Prostate gland (tissue), 2 donors: ENCODE measurements at regions not wholly inside any gene's neighbourhood (a gene's known extent, or its start where the extent isn't known, plus 50 kb on each side); places are given as distances from the start of the nearest gene placed in this dataset.

Experiments
- DNase-seq: peaks from one replicate; pipeline ENCODE4 v3.0.0-alpha.2; 2019; ENCODE audit warnings: low spot score
- H3K27ac ChIP-seq, 2 donors: fragments of 200-600 bp; sonication (generic); 2 replicates each; pipeline ENCODE4 v1.5.1; 2017 to 2019
- H3K27me3 ChIP-seq: fragments of 200-600 bp; sonication (generic); replicated peaks from 2 replicates; pipeline ENCODE4 v1.5.1; 2019; ENCODE audit not compliant: insufficient read depth
- H3K36me3 ChIP-seq, 2 donors: fragments of 200-600 bp; sonication (generic); 1 replicate in 1 of 2; 2 replicates in 1 of 2; pipeline versions ENCODE4 v1.5.1 to v1.8.1; 2017 to 2019
- H3K4me1 ChIP-seq: fragments of 200-600 bp; sonication (generic); replicated peaks from 2 replicates; pipeline ENCODE4 v1.5.1; 2019
- H3K4me3 ChIP-seq, 2 donors: fragments of 200-600 bp; sonication (generic); 2 replicates each; pipeline ENCODE4 v1.5.1; 2017 to 2019
- H3K9me3 ChIP-seq: fragments of 200-600 bp; sonication (generic); 2 replicates; pipeline ENCODE4 v1.5.1; 2017
- CTCF ChIP-seq, 4 experiments: fragments of 200-600 bp in 2 of 4; fragments of 450-650 bp in 2 of 4; sonication (generic) in 2 of 4; IDR thresholded peaks; 1 replicate in 3 of 4; 2 replicates in 1 of 4; pipeline ENCODE4 v1.5.1; 2016 to 2019; ENCODE audit warnings: antibody characterized with exemption in 4 of 4, mild to moderate bottlenecking in 2 of 4, moderate library complexity in 2 of 4
- POLR2A ChIP-seq: fragments of 450-650 bp; IDR thresholded peaks from one replicate; pipeline ENCODE4 v1.6.1; 2016; ENCODE audit warnings: antibody characterized with exemption, mild to moderate bottlenecking
- POLR2AphosphoS5 ChIP-seq: sonication (generic); formaldehyde crosslinking; IDR thresholded peaks from one replicate; pipeline ENCODE4 v1.6.1; 2017; ENCODE audit warnings: antibody characterized with exemption
- WGBS: methylation state at CpG from one replicate; pipeline ENCODE4 v1.1.5; 2018; 5-methylcytosine and 5-hydroxymethylcytosine counted together
- intact Hi-C: fragments of 100-400 bp; cut with DNase I; formaldehyde crosslinking; loops from one replicate; pipeline ENCODE4 v1.14.2; 2022

GRCh38 chr5:92378966-92379611, 996.0 kb upstream of the ARRDC3 start:
- intact Hi-C loops: no loop called here
- TF ChIP-seq POLR2AphosphoS5: no peak
- TF ChIP-seq POLR2A: no peak
- Histone ChIP-seq H3K4me1 (no peaks in the 10 kb centered on the region), H3K27me3 (no peaks in the 10 kb centered on the region), H3K9me3 (no peaks in the 10 kb centered on the region), H3K4me3 (no peak overlapping the region), H3K27ac (no peak overlapping the region), H3K36me3 (no peaks in the 10 kb centered on the region)
- no peak for DNase-seq
- 76% methylated on average over 9 of the region's 9 CpGs for WGBS

GRCh38 chr5:92374859-92375258, 991.7 kb upstream of the ARRDC3 start:
- Histone ChIP-seq H3K27me3 (no peaks in the 10 kb centered on the region), H3K4me3 (no peak overlapping the region), H3K9me3 (no peaks in the 10 kb centered on the region), H3K4me1 (no peaks in the 10 kb centered on the region), H3K36me3 (no peaks in the 10 kb centered on the region), H3K27ac (no peak overlapping the region)
- DNase-seq: no peak
- 100% methylated on average over 4 of the region's 20 CpGs for WGBS
- no peak for TF ChIP-seq POLR2AphosphoS5
- TF ChIP-seq CTCF (IDR thresholded peaks at IDR 0.05): no peak
- TF ChIP-seq POLR2A: no peak
- intact Hi-C loops: no loop called here

DNA sequence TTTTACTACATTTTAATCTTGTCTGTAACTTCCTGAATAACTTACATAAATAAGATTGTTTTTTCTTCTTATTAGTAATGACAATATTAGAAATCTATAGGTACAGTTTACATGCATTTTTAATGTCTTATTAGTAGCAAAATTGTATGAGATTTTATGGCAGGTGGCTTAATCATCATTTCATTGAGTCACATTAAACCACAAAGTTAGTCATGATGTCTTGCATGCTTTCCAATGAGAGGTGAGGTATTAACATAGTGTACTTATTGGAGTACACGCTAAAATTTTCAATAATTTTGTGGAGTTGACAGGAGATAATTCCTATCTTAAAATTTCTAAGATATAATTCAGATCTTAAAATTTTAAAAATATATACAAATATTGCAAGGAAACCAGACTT, 989.6 kb upstream of the ARRDC3 start:
- Histone ChIP-seq H3K27ac (no peak overlapping the region), H3K27me3 (no peaks in the 10 kb centered on the region), H3K9me3 (no peaks in the 10 kb centered on the region), H3K36me3 (no peaks in the 10 kb centered on the region), H3K4me1 (no peaks in the 10 kb centered on the region), H3K4me3 (no peak overlapping the region)
- WGBS: 98% methylated on average over 1 of the region's 1 CpG
- intact Hi-C loops: no loop called here
- DNase-seq: no peak
- TF ChIP-seq POLR2A (no peak), POLR2AphosphoS5 (no peak), CTCF (IDR thresholded peaks at IDR 0.05) (no peak)

GRCh38 chr5:92371889-92372235, 988.7 kb upstream of the ARRDC3 start:
- H3K36me3 ChIP-seq: no peaks in the 10 kb centered on the region
- H3K4me1 ChIP-seq: no peaks in the 10 kb centered on the region
- no peaks in the 10 kb centered on the region for H3K9me3 ChIP-seq
- no peak for DNase-seq
- TF ChIP-seq POLR2A (no peak), POLR2AphosphoS5 (no peak), CTCF (IDR thresholded peaks at IDR 0.05) (no peak)
- no peak overlapping the region for H3K4me3 ChIP-seq
- H3K27ac ChIP-seq: no peak overlapping the region
- 91% methylated on average over 2 of the region's 2 CpGs for WGBS
- no peaks in the 10 kb centered on the region for H3K27me3 ChIP-seq
- intact Hi-C loops: no loop called here

GRCh38 chr5:92371171-92371888, 988.2 kb upstream of the ARRDC3 start:
- H3K36me3 ChIP-seq: no peaks in the 10 kb centered on the region
- DNase-seq: no peak
- no peak overlapping the region for H3K4me3 ChIP-seq
- H3K4me1 ChIP-seq: no peaks in the 10 kb centered on the region
- H3K27me3 ChIP-seq: no peaks in the 10 kb centered on the region
- intact Hi-C loops: no loop called here
- WGBS: 76% methylated on average over 3 of the region's 3 CpGs
- no peak overlapping the region for H3K27ac ChIP-seq
- TF ChIP-seq POLR2AphosphoS5 (no peak), POLR2A (no peak), CTCF (IDR thresholded peaks at IDR 0.05) (no peak)
- H3K9me3 ChIP-seq: no peaks in the 10 kb centered on the region
